Erythroblast (primary cell): ENCODE measurements at regions not wholly inside any gene's neighbourhood (a gene's known extent, or its start where the extent isn't known, plus 50 kb on each side); places are given as distances from the start of the nearest gene placed in this dataset.

Experiments used
- GATA1 ChIP-seq: IDR thresholded peaks from 2 replicates; pipeline ENCODE4 v1.6.1; 2011; ENCODE audit warnings: low read depth, mild to moderate bottlenecking, control low read depth, low read length, moderate library complexity
- POLR2A ChIP-seq: IDR thresholded peaks from 2 replicates; pipeline ENCODE4 v1.6.1; 2011; ENCODE audit warnings: mild to moderate bottlenecking, low read length

DNA sequence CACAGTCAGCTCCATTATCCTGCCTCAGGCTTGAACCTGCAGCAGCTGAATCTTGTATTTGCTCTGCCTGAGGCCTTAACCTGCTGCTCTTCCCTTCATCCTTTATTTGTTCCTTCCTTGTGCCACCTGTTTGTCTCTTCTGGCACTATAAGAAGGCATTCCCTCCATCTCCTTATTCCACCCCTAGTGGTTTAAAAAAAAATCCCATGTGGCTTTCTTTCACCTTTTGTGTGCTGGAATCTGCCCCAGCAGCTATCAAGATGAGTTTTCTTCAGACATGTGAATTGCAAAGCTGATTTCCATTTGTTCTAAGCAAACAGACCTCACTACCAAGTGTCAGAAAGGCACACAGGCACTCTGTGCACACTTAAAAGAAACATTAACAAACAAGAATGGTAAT, 294.6 kb downstream of the TTLL7 start:
- TF ChIP-seq POLR2A: no peak
- TF ChIP-seq GATA1: no peak
